Tibial nerve (tissue), 3 donors: ENCODE measurements at regions not wholly inside any gene's neighbourhood (a gene's known extent, or its start where the extent isn't known, plus 50 kb on each side); places are given as distances from the start of the nearest gene placed in this dataset.

Source experiments
- EP300 ChIP-seq, 2 donors: sonication (generic); formaldehyde crosslinking; IDR thresholded peaks; one replicate each; pipeline ENCODE4 v1.6.1; 2017; ENCODE audit warnings: antibody characterized with exemption in 2 of 2, mild to moderate bottlenecking in 1 of 2
- POLR2A ChIP-seq, 2 donors: fragments of 450-650 bp; IDR thresholded peaks; one replicate each; pipeline ENCODE4 v1.6.1; 2017; ENCODE audit warnings: antibody characterized with exemption in 2 of 2, mild to moderate bottlenecking in 2 of 2, moderate library complexity in 2 of 2

- TF ChIP-seq POLR2A (IDR thresholded peaks at IDR 0.05) = no peak
- TF ChIP-seq EP300 (IDR thresholded peaks at IDR 0.05) = no peak
Observed at GRCh38 chr4:140252742-140253555, 99.0 kb upstream of the MAML3 start.
